ENCODE measurements at regions not wholly inside any gene's neighbourhood (a gene's known extent, or its start where the extent isn't known, plus 50 kb on each side); places are given as distances from the start of the nearest gene placed in this dataset.

- TF ChIP-seq CTCF (conservative IDR thresholded peaks at IDR 0.05; ENCODE audit: low read depth in 2 of 2) (no peak), POLR2AphosphoS5 (IDR thresholded peaks at IDR 0.05; ENCODE audit: low read depth) (no peak), EZH2 (IDR thresholded peaks at IDR 0.05; ENCODE audit: low read depth, unreplicated experiment) (no peak), JUNB (IDR thresholded peaks at IDR 0.05; ENCODE audit: unreplicated experiment) (no peak), CREB1 (CRISPR knock-in tag; IDR thresholded peaks at IDR 0.05; ENCODE audit: low read depth) (no peak), NANOG (IDR thresholded peaks at IDR 0.05; ENCODE audit: borderline replicate concordance) (no peak)
Observed at GRCh38 chr11:116558504-116559211, 214.1 kb downstream of the BUD13 start.
